Stimulated activated CD4-positive, alpha-beta T cell treated with anti-CD3 and anti-CD28 coated beads, Interleukin-12 subunit alpha, Interleukin-12 subunit beta, amount 100 ng/mL, for 4 hours (primary cell): ENCODE measurements at regions not wholly inside any gene's neighbourhood (a gene's known extent, or its start where the extent isn't known, plus 50 kb on each side); places are given as distances from the start of the nearest gene placed in this dataset.
"Not testable (repeated sequence)": the region's sequence is repeated elsewhere in the genome, so short reads cannot be mapped to it uniquely, and the experiment has no call there.

Experiments used
- DNase-seq: peaks from one replicate; pipeline ENCODE4 v3.0.0-alpha.2; 2020

- no peak for DNase-seq
Measured at GRCh38 chr3:124325248-124325647, 333.3 kb upstream of the ROPN1 start.

DNA sequence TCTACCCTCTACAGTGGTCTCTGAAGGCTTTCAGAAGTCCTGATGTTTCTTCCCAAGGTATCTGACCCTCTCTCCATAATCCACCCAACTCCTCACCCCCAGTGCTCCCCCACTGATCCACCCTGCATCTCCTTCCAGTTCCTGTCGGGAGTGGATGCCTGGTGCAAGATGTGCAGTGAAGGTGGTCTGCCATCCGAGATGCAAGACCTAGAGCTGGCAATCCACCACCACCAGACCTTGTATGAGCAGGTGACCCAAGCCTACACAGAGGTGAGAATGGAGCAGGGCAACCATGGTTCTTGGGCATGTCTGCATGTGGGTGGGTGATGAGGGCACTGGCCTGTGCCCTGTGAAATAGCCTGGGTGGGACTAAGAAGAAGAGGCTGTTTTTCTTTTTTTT is 337.8 kb upstream of the ROPN1 start:
- DNase-seq: no peak

DNA sequence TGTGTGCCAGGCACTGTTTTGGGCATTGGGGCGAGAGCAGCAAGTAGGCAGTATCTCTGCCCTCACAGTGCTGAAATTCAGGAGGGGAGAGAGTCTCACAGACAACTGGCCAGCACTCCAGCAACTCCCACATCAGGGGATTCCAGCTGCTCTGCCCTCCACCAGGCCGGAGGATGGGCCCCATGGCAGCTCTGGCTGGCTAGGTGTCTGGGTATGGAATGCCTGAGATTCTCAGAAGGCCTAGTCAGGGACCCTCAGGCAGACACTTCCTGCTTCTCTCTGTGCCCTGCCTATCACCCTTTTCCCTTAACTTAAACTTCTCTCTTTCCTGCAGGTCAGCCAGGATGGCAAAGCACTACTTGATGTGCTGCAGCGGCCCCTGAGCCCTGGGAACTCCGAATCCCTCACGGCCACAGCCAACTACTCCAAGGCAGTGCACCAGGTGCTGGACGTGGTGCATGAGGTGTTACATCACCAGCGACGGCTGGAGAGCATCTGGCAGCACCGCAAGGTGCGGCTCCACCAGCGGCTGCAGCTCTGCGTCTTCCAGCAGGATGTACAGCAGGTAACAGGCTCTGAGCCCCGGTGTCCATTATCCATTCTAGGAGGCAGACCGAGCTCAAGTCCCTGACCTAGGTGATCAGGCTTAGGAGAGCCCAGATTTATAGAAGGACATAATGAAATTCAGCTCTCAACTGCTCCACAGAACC is 342.2 kb upstream of the ROPN1 start:
- no peak for DNase-seq

DNA sequence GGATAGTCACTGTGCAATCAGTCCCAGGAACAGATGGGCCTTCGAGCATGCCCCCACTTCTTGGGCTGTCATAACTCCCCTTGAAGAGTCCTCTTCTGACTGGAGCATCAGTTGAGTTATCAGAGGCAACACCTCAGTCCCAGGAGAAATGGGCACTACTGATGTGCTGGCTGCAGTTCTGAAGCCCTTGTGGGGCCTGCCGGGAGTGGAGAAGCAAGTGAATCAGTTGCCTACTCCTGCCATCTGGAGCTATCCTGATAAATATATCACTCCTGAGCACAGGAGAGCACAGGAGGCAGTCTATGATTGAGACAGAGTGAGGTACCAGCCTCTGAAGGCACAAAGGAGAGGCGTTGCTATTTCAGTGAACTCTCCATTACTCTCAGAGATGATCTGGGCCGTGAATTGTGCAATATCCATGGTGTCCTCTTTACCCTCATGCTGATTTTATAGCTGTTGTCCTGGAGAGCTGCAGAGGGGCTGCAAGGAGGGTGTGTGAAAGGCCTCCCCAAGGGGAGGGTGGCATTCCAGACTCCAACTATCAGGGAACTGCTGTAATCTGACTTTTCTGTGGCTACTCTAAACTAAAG is 344.2 kb upstream of the ROPN1 start:
- no peak for DNase-seq

DNA sequence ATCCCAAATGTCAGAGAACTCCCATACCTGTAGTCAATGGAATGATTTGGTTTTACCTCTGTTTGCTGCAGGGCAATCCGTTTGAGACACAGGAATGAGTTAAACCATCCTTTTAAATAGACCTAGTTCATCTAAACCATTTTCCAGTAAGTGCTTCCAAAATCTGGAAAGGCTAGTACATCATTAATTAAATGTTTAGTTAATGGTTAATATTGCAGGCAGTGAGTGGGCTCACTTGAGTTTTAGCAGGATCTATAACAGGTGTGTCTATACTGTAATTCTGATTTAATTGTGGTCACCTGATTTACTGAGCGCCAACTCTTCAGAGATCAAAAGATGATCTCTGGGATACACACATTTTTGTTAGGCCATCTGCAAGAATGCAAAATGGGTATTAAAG is 353.9 kb upstream of the ROPN1 start:
- no peak for DNase-seq

DNA sequence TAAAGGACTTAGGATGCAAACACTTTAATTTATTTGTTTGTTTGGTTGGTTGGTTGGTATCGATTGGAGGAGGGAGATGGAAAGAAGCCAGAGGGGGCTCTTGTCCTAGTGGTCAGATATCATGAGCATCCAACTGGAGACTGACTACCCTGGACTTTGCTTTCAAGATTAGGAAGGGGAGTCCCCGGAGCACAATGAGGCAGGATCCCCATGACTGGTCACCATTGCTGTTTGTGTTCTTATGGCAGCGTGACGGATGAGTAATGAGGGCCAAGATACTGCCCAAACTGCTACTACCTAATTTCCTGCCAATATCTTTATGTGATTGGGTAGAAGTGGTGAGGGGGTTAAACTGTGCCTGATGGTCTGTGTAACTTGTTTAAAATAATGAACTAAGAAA is 354.6 kb upstream of the ROPN1 start:
- no peak for DNase-seq

DNA sequence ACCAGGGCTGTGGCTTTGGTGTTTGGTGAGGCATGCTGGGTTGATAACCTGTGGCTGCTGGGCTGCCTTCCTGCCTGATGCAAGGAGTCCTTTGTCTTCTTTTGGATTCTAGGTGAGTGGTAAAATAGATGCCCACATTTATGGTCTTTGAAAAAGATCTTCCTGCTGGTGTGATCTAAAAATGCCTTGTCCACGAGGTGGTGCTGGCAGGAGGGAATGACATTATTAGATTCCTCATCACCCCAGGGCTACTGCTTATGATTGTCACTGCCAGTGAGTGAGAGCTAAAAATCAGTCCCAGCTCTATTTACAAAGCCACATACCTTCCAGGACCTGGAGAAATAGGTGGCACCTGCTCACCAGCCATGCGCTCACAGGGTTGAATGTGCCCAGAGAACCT is 355.5 kb upstream of the ROPN1 start:
- DNase-seq: no peak

DNA sequence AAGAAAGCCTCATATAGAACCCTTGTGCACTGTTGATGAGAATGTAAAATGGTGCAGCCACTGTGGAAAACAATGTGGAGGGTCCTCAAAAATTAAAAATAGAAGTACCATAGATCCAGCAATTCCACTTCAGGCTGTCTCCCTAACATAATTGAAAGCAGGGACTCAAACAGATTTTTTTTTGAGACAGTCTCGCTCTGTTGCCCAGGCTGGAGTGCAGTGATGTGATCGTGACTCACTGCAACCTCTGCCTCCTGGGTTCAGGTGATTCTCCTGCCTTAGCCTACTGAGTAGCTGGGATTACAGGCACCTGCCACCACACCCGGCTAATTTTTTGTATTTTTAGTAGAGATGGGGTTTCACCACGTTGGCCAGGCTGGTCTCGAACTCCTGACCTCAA is 356.6 kb upstream of the ROPN1 start:
- DNase-seq: not testable (repeated sequence)

- DNase-seq: no peak
Measured at GRCh38 chr3:124351430-124352148, 359.7 kb upstream of the ROPN1 start.

GRCh38 chr3:124352149-124352539 is 360.2 kb upstream of the ROPN1 start:
- no peak for DNase-seq

- no peak for DNase-seq
Measured at GRCh38 chr3:124353691-124354090, 361.8 kb upstream of the ROPN1 start.

DNA sequence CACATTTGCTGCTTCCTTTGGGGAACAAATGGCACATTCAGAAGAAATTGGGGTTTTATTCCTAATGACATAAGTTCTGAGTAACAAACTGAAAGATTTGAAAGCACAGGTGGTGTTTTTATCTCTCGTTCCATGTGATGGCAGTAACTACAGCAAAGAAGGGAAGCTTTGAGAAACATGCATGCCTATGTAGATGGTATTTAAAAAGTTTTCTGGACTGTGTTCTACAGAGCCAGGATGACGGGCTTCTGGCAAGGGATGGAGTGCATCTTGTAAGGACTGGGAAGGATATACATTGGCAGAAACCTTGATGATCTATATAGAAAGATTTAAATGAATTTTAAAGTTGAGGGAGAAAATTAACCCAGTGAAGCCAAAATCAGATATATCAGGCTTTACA is 362.2 kb upstream of the ROPN1 start:
- no peak for DNase-seq

DNA sequence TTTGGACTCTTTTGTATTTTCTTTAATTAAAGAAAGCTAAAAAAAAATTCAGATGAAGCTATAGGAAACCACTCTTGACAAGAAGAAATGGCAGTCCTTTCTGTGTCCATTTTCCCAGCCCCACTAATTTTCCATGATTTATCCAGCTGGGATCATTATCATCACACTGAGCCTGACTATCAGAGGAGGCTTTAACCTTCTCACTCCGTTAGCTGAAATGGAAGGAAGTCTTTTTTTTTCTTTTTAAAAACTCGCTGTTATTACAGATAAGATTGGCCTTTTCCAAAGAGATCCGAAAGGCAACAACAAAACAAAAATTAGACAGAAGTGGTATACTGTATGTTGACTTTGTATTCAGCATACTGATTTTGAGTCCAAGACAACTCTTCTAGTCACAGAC is 366.2 kb upstream of the ROPN1 start:
- DNase-seq: no peak

- DNase-seq: no peak
Measured at GRCh38 chr3:124360155-124360554, 368.2 kb upstream of the ROPN1 start.

DNA sequence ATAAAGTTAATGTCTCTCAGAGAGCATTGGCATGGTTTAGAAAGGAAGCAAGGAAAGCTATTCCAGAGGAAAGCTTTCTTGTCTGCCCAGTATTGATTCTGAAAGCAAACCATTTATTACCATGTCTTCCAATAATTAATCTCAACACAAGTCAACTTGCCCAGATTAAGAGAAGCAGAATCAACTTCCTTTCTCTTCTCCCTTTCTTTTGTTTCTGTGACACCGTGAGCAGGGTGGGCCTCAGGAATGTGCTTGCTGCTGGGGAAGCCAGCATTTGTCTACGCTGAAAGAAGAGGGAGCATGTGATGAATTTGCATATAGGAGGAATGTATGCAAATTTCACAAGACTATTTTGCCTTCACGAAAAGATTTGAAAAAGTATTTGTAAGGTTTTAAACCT is 368.6 kb upstream of the ROPN1 start:
- DNase-seq: no peak

GRCh38 chr3:124361566-124361965 is 368.7 kb upstream of the UMPS start:
- DNase-seq: no peak

GRCh38 chr3:124362455-124362854 is 367.8 kb upstream of the UMPS start:
- no peak for DNase-seq

- no peak for DNase-seq
Measured at GRCh38 chr3:124363476-124363875, 366.8 kb upstream of the UMPS start.

GRCh38 chr3:124364317-124365020 is 365.8 kb upstream of the UMPS start:
- no peak for DNase-seq

GRCh38 chr3:124366655-124367054 is 363.6 kb upstream of the UMPS start:
- DNase-seq: not testable (repeated sequence)

GRCh38 chr3:124372775-124373174 is 357.5 kb upstream of the UMPS start:
- DNase-seq: no peak

- DNase-seq: no peak
Measured at GRCh38 chr3:124373524-124373923, 356.7 kb upstream of the UMPS start.

DNA sequence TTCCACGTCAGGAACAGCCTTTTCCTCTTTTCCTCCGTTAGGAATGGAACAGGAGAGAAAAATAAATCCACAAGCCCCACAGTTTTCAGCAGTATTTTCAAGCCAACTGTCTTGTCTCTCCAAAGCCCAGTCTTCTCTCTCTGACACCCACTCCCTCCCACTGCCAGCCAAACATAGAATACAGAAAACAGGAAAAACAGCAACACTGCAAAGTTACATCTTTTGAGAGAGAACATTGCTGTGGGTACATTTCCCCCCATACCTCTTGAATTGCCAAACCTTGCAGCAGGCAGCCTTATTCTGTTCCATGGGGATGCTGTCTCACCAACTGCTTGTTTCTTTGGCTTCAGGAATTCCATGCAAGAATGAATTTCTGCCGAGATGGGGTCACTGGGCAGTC is 355.7 kb upstream of the UMPS start:
- no peak for DNase-seq
